Duodenal mucosa (tissue), 2 donors: ENCODE measurements at regions not wholly inside any gene's neighbourhood (a gene's known extent, or its start where the extent isn't known, plus 50 kb on each side); places are given as distances from the start of the nearest gene placed in this dataset.

Experiments used
- H3K27ac ChIP-seq: one replicate; pipeline ENCODE4 v1.7.0; 2013; ENCODE audit warnings: low read depth, low read length
- H3K27me3 ChIP-seq, 2 donors: one replicate each; pipeline ENCODE4 v1.7.0; 2013; ENCODE audit warnings: low read length in 2 of 2, control low read depth in 1 of 2; ENCODE audit not compliant: insufficient read depth in 2 of 2, control insufficient read depth in 1 of 2
- H3K36me3 ChIP-seq, 2 donors: one replicate each; pipeline ENCODE4 v1.7.0; 2013; ENCODE audit warnings: low read length in 2 of 2, control low read depth in 1 of 2; ENCODE audit not compliant: insufficient read depth in 2 of 2, control insufficient read depth in 1 of 2
- H3K4me1 ChIP-seq, 2 donors: one replicate each; pipeline ENCODE4 v1.7.0; 2013; ENCODE audit warnings: low read length in 2 of 2, control low read depth in 1 of 2; ENCODE audit not compliant: insufficient read depth in 2 of 2, control insufficient read depth in 1 of 2
- H3K4me3 ChIP-seq, 2 donors: one replicate each; pipeline ENCODE4 v1.7.0; 2013; ENCODE audit warnings: low read length in 2 of 2, low read depth in 1 of 2
- H3K9ac ChIP-seq, 2 donors: one replicate each; pipeline ENCODE4 v1.7.0; 2013; ENCODE audit warnings: low read length in 2 of 2, low read depth in 1 of 2
- H3K9me3 ChIP-seq, 2 donors: one replicate each; pipeline ENCODE4 v1.7.0; 2013; ENCODE audit warnings: low read length in 2 of 2, control low read depth in 1 of 2; ENCODE audit not compliant: control insufficient read depth in 1 of 2

DNA sequence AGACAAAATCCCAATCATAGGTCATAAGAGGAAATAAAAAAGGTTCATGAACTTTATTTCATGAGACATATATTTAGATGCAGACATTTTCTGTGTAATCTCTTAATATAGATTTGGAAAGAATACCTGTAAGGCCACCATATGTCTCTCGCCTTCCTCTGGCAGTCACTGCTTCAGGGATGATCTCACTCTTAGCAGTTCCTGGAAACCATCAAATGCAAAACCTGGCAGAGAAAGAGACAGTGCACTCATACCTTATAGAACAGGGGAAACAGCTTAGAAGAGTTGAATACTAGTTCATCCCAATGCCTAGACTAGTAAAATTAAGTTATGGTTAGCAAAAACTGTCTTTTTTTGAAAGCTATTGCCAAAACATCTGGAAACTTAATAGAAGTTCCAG, 243.3 kb downstream of the GASK1B start:
- Histone ChIP-seq H3K4me1 (no peaks in the 10 kb centered on the region), H3K36me3 (no peaks in the 10 kb centered on the region), H3K4me3 (no peak overlapping the region), H3K9ac (no peak overlapping the region), H3K27me3 (no peaks in the 10 kb centered on the region), H3K27ac (no peak overlapping the region), H3K9me3 (no peaks in the 10 kb centered on the region)

DNA sequence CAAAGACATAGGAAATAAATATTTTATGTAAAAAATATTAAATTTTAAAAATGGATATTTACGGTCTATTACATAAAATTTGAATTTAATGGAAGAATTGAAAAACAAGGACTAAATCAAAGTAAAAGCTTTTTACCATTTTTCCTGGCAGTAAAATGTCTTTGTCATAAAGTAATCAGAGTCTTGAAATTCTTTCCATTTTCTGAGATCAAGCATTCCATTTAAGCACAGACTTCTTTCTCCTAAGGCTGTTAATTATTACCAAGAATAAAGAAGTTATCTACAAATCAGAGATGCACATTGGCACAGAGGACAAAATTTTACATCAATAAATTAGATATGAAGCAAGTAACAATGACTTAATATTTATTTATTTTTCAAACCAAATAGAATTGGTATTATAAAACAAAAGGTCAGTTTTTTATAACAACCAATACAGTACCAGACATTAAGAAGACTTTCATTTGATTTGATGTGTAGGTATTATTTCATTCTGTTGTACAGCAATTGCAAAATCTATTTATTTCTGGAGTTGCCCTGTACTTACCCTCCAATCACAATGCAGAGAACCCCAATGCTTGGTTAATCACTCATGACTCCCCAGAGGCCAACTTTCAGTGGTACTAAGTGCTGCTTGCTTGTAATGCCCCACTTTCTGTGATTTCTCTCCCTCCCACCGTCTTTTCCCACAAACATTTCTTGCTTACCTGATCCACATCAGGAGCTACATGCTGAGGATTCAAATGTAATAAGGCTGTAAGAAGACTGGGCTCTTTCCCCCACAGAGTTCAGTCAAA, 254.6 kb downstream of the GASK1B start:
- no peaks in the 10 kb centered on the region for H3K36me3 ChIP-seq
- H3K27ac ChIP-seq: no peak overlapping the region
- H3K4me1 ChIP-seq: no peaks in the 10 kb centered on the region
- H3K9ac ChIP-seq: no peak overlapping the region
- no peaks in the 10 kb centered on the region for H3K27me3 ChIP-seq
- no peak overlapping the region for H3K4me3 ChIP-seq
- no peaks in the 10 kb centered on the region for H3K9me3 ChIP-seq

DNA sequence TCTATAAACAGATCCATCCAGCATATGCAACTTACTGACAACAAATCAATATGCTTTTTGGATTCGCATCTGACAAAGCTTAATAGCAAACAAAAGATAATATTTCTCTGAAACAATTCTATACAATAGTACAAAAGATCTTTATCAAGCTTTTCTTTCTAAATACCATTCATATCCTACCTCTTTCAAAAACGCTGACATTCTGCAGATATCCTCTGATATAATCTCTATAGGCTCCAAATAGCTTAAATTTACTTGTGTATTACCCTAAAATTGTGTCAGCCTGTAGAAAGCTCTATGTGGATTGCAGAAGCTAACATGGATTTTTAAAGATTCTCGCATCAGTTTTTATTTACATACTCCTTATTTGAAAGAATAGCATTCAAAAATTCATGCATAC, 260.6 kb downstream of the GASK1B start:
- Histone ChIP-seq H3K36me3 (no peaks in the 10 kb centered on the region), H3K9me3 (no peaks in the 10 kb centered on the region), H3K4me1 (no peaks in the 10 kb centered on the region), H3K27me3 (no peaks in the 10 kb centered on the region), H3K4me3 (no peak overlapping the region), H3K9ac (no peak overlapping the region), H3K27ac (no peak overlapping the region)

DNA sequence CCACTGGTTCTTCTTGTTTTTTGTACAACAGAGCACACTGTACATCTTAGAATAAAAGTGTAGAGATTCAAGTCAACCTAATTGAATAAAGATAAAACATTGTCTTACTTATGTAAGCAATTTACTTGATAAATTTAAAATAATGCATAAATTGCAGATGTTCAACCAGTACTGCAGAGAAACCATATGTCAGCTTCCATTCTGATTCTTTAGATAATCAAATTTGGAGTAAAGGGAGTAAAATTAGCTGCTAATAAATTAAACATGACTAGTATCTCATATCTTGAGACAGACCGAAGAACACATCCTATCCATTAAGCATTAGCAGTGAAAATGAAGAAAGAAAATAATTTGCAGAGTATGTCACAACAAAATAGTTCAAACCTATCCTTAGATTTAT, 261.2 kb downstream of the GASK1B start:
- H3K27ac ChIP-seq: no peak overlapping the region
- H3K27me3 ChIP-seq: no peaks in the 10 kb centered on the region
- H3K36me3 ChIP-seq: no peaks in the 10 kb centered on the region
- H3K9ac ChIP-seq: no peak overlapping the region
- H3K4me1 ChIP-seq: no peaks in the 10 kb centered on the region
- no peaks in the 10 kb centered on the region for H3K9me3 ChIP-seq
- H3K4me3 ChIP-seq: no peak overlapping the region

DNA sequence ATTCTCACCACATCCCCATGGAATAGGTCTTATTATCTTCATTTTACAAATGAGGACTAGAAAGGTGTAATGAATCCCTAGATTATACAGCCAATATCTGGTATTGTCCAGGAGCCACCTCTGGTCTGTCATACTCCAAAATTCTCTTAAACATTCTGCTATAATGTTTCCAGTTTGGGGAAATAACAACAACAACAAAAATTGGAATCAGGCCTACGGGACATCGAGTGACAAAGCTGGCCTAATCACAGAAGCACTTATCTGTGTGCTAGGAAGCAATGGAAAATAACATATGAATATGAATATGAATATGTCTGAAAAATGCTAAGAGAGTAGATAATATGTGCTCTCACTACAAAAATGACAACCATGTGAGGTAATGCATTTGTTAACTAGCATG, 264.1 kb downstream of the GASK1B start:
- H3K4me3 ChIP-seq: no peak overlapping the region
- H3K9ac ChIP-seq: no peak overlapping the region
- H3K36me3 ChIP-seq: no peaks in the 10 kb centered on the region
- H3K27me3 ChIP-seq: no peaks in the 10 kb centered on the region
- H3K27ac ChIP-seq: no peak overlapping the region
- H3K4me1 ChIP-seq: no peaks in the 10 kb centered on the region
- no peaks in the 10 kb centered on the region for H3K9me3 ChIP-seq

DNA sequence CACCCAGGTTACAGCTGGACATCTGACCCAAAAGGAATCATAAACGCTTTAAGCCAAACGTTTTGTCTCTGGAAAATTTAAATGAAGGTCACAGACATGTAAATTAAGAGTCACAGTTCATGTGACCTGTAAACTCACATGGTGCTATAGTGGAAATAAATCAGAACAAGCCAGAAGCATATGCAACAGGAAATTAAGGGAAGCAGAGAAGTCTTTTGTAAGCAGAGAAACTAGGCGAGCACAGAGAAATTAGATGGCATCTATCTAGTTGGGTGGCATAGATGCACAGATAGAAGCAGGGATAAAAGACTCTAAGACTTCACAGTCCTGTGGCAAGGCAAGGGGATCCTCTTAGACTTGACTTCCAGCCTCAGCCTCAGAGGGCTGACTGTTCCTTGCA, 264.8 kb downstream of the GASK1B start:
- no peak overlapping the region for H3K27ac ChIP-seq
- no peak overlapping the region for H3K4me3 ChIP-seq
- no peaks in the 10 kb centered on the region for H3K9me3 ChIP-seq
- H3K4me1 ChIP-seq: no peaks in the 10 kb centered on the region
- H3K36me3 ChIP-seq: no peaks in the 10 kb centered on the region
- no peaks in the 10 kb centered on the region for H3K27me3 ChIP-seq
- no peak overlapping the region for H3K9ac ChIP-seq

DNA sequence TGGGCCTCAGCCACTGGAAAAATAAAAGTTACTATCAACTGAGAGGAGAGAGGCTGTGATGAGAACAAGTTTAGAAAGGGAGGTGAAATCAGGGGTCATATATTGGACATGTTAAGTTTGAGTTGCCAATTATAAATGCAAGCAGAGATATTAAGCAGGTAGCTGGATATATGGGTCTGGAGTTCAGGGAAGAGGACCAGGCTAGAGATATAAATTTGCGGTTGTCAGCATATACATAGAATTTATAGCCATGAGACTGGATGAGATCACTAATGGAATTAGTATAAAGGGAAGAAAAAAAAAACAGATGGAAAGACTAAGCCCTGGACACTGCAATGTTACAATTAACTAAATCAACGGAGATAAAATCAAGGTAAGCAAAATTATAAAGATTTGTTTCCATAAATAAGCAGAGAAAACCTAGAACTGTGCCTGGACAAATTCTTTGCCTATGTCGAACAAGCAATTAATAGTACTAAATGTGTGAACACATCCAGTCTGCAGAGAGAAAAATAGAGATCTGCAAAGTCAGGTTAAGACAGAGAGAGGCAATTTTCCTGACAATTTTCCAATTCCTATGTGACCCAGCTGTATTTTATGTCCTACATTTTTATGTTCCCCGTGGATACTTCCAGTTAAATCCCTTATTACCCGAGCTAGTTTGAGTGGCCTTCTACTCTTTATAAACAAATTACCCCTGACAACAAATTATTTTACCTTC, 265.4 kb downstream of the GASK1B start:
- Histone ChIP-seq H3K27me3 (no peaks in the 10 kb centered on the region), H3K27ac (no peak overlapping the region), H3K4me3 (no peak overlapping the region), H3K36me3 (no peaks in the 10 kb centered on the region), H3K9ac (no peak overlapping the region), H3K9me3 (no peaks in the 10 kb centered on the region), H3K4me1 (no peaks in the 10 kb centered on the region)

DNA sequence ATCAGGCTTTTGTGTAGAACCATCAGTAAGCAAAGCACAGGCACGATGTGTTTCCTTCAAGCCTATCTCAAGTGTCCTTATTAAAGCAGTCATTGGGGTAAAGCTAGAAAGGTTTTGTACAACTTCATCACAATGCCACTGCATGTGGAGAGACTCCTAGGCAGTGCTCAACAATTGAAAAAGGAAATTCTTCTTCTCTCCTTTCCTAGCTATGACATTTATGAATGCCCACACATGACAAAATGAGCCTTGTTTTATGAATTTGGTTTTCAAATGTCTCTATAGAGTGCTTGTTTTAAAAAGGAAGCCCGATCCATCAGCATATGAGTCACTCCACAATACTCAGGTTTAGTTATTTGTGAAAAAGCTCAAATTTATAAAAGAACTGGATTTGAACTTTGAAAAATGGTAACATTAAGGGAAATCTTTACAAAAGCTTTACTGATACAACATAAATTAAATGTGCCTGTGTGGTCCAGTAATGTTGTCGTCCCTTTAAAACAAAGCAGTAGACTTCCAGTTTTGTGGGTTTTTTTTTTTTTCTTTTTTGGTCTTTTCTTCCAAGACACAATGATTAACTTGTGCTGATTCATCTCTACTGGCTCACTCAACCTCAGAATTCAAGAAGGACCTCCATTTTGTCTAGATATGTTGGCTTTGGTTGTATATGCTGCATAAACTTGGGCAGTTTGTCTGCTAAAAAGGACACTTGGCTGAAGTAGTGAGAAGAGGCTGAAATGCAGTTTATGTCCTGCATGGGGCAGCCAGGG, 273.8 kb downstream of the GASK1B start:
- Histone ChIP-seq H3K9ac (no peak overlapping the region), H3K27ac (no peak overlapping the region), H3K36me3 (no peaks in the 10 kb centered on the region)

DNA sequence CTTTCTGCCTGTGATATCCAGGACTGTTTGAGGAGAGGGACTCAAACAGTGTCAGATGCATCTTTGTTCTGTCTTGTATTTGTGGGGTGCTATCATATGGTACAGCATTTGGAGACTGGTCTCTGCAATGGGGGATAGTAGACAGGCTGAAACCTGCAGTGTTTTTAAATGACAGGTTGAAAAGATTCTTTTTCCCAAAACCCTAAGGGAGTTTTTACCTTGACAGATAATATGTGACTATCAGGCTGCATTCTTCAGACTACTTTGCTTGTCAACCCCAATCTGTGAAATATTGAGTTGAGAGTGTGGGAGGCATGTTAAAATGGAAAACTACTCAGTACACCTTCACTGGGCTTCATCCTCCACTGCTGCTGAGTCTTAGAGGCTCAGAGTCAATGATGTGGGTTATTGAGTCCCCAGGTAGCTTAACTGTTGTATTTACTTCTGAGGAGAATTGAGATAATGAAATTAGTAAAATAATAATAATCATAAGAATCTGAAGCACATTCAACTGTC, 274.9 kb downstream of the GASK1B start:
- Histone ChIP-seq H3K9ac (no peak overlapping the region), H3K4me1 (no peaks in the 10 kb centered on the region), H3K4me3 (no peak overlapping the region), H3K9me3 (no peaks in the 10 kb centered on the region), H3K27ac (no peak overlapping the region), H3K36me3 (no peaks in the 10 kb centered on the region), H3K27me3 (no peaks in the 10 kb centered on the region)

More for the DNA sequence above, 273.8 kb downstream of the GASK1B start:
- Histone ChIP-seq H3K4me3 (no peak overlapping the region), H3K27me3 (no peaks in the 10 kb centered on the region), H3K9me3 (no peaks in the 10 kb centered on the region), H3K4me1 (no peaks in the 10 kb centered on the region)

DNA sequence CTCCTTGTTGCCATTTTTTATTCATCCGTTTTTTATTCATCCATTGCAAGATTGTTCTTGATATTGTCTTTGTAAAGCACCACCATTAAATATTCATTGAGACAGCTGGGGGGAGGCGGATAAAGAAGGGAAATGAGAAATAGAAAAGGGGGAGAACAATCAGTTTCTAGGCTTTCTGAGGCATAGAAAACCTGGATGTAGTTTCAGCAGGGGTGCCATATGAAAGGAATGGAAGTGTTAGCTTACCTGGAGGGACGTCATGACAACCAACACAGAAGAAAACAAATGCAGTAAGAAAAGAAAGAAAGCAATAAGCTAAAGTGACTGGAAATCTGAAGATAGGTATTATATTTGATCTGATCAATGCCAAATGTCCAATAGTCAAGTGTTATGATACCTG, 276.1 kb downstream of the GASK1B start:
- Histone ChIP-seq H3K27me3 (no peaks in the 10 kb centered on the region), H3K4me3 (no peak overlapping the region), H3K9ac (no peak overlapping the region), H3K36me3 (no peaks in the 10 kb centered on the region), H3K4me1 (no peaks in the 10 kb centered on the region), H3K27ac (no peak overlapping the region), H3K9me3 (no peaks in the 10 kb centered on the region)
